H1 (cell line): ENCODE measurements at regions not wholly inside any gene's neighbourhood (a gene's known extent, or its start where the extent isn't known, plus 50 kb on each side); places are given as distances from the start of the nearest gene placed in this dataset.

ENCODE experiments used
- CTCF ChIA-PET: fragments of 300-600 bp; sonication (Branson Sonifier 250); formaldehyde crosslinking; loops from one replicate; lab custom pipeline; 2021; ENCODE audit not compliant: partially characterized antibody; lab: Charles Lee
- POLR2A ChIA-PET: fragments of 300-600 bp; sonication (Branson Sonifier 250); formaldehyde crosslinking; loops from one replicate; lab custom pipeline; 2021; ENCODE audit warnings: inconsistent platforms; ENCODE audit not compliant: partially characterized antibody; lab: Charles Lee
- DNase-seq, 2 experiments: peaks; one replicate each; pipeline versions ENCODE4 v3.0.0 to v3.0.0-alpha.2; 2010 to 2022; ENCODE audit warnings: low spot score in 2 of 2, low read depth in 1 of 2, mixed read lengths in 1 of 2
- FAIRE-seq: peaks from 2 replicates; lab custom pipeline; 2011; peaks lifted over from hg19 to GRCh38; lab: Jason Lieb, UNC
- H2AFZ ChIP-seq: 2 replicates; pipeline ENCODE4 v1.8.1; 2012; ENCODE audit warnings: low read length, inconsistent platforms
- H2AK5ac ChIP-seq: 2 replicates; pipeline ENCODE4 v1.6.1; 2013; ENCODE audit warnings: low read depth, low read length
- H2BK120ac ChIP-seq: replicated peaks from 2 replicates; pipeline ENCODE3; 2013; ENCODE audit warnings: low read depth, low read length, inconsistent platforms
- H2BK12ac ChIP-seq: 2 replicates; pipeline ENCODE4 v1.6.1; 2013; ENCODE audit warnings: low read depth, low read length
- H2BK15ac ChIP-seq: 2 replicates; pipeline ENCODE4 v1.6.1; 2013; ENCODE audit warnings: low read length
- H2BK20ac ChIP-seq: 2 replicates; pipeline ENCODE4 v1.6.1; 2013; ENCODE audit warnings: low read length
- H2BK5ac ChIP-seq: 2 replicates; pipeline ENCODE4 v1.6.1; 2013; ENCODE audit warnings: low read depth, low read length
- H3K14ac ChIP-seq: 2 replicates; pipeline ENCODE4 v1.6.1; 2013; ENCODE audit warnings: inconsistent platforms; ENCODE audit not compliant: insufficient read length
- H3K18ac ChIP-seq: 2 replicates; pipeline ENCODE4 v1.6.1; 2013; ENCODE audit warnings: low read length; ENCODE audit errors: extremely low read depth
- H3K23ac ChIP-seq: 2 replicates; pipeline ENCODE4 v1.6.1; 2013; ENCODE audit warnings: inconsistent platforms; ENCODE audit not compliant: insufficient read length
- H3K23me2 ChIP-seq: 2 replicates; pipeline ENCODE4 v1.6.1; 2013; ENCODE audit warnings: low read depth, low read length
- H3K27ac ChIP-seq: 2 replicates; pipeline ENCODE4 v1.6.1; 2011; ENCODE audit warnings: low read depth, low read length, inconsistent platforms
- H3K27me3 ChIP-seq, 4 experiments: replicated peaks in 1 of 4; 1 replicate in 1 of 4; 2 replicates in 3 of 4; pipeline versions ENCODE4 v1.6.1 to v1.8.1; 2011 to 2013; ENCODE audit warnings: low read length in 3 of 4, mild to moderate bottlenecking in 3 of 4, inconsistent platforms in 2 of 4, mixed read lengths in 2 of 4, moderate library complexity in 1 of 4; ENCODE audit not compliant: control insufficient read depth in 3 of 4, insufficient read depth in 3 of 4; ENCODE audit errors: extremely low read depth in 1 of 4
- H3K36me3 ChIP-seq, 4 experiments: 2 replicates each; pipeline versions ENCODE4 v1.6.1 to v1.8.1; 2011 to 2013; ENCODE audit warnings: mild to moderate bottlenecking in 4 of 4, low read length in 3 of 4, moderate library complexity in 2 of 4, control low read depth in 1 of 4, inconsistent platforms in 1 of 4; ENCODE audit not compliant: insufficient read depth in 4 of 4, control insufficient read depth in 2 of 4
- H3K4ac ChIP-seq: replicated peaks from 2 replicates; pipeline ENCODE3; 2013; ENCODE audit warnings: low read length, low read depth, mixed read lengths, inconsistent platforms; ENCODE audit not compliant: insufficient read length
- H3K4me1 ChIP-seq, 4 experiments: replicated peaks in 1 of 4; 1 replicate in 1 of 4; 2 replicates in 3 of 4; pipeline versions ENCODE4 v1.6.1 to v1.8.1; 2011 to 2013; ENCODE audit warnings: low read length in 3 of 4, inconsistent platforms in 2 of 4, mixed read lengths in 1 of 4; ENCODE audit not compliant: insufficient read depth in 4 of 4, control insufficient read depth in 3 of 4
- H3K4me2 ChIP-seq, 2 experiments: 2 replicates each; pipeline versions ENCODE4 v1.6.1 to v1.8.1; 2011 to 2013; ENCODE audit warnings: low read depth in 2 of 2, low read length in 2 of 2, control low read depth in 1 of 2, inconsistent platforms in 1 of 2, mild to moderate bottlenecking in 1 of 2; ENCODE audit not compliant: insufficient read depth in 1 of 2
- H3K4me3 ChIP-seq, 4 experiments: fragments of 200-600, 300-600 bp in 1 of 4; sonication (generic), shearing (Covaris generic), sonication (Bioruptor Twin) in 1 of 4; 2 replicates each; pipeline versions ENCODE4 v1.5.1 to v1.8.1; 2011 to 2016; ENCODE audit warnings: low read length in 4 of 4, low read depth in 3 of 4, control low read depth in 2 of 4, inconsistent platforms in 2 of 4, mild to moderate bottlenecking in 2 of 4, mixed read lengths in 1 of 4, moderate library complexity in 1 of 4; ENCODE audit not compliant: insufficient read depth in 2 of 4; ENCODE audit errors: extremely low read depth in 1 of 4
- H3K56ac ChIP-seq: replicated peaks from 2 replicates; pipeline ENCODE3; 2013; ENCODE audit warnings: low read depth, mild to moderate bottlenecking, mixed read lengths, low read length, inconsistent platforms; ENCODE audit not compliant: insufficient read length
- H3K79me1 ChIP-seq: 2 replicates; pipeline ENCODE4 v1.6.1; 2013; ENCODE audit warnings: low read depth, low read length, control low read depth
- H3K79me2 ChIP-seq, 2 experiments: 2 replicates each; pipeline versions ENCODE4 v1.6.1 to v1.8.1; 2012 to 2013; ENCODE audit warnings: low read length in 2 of 2, mild to moderate bottlenecking in 2 of 2, inconsistent platforms in 1 of 2; ENCODE audit not compliant: insufficient read depth in 2 of 2, control insufficient read depth in 1 of 2
- H3K9ac ChIP-seq, 4 experiments: replicated peaks in 1 of 4; 1 replicate in 1 of 4; 2 replicates in 3 of 4; pipeline versions ENCODE4 v1.6.1 to v1.8.1; 2011 to 2013; ENCODE audit warnings: low read depth in 3 of 4, low read length in 3 of 4, control low read depth in 2 of 4, mild to moderate bottlenecking in 2 of 4, moderate library complexity in 2 of 4, inconsistent platforms in 1 of 4; ENCODE audit errors: extremely low read depth in 1 of 4
- H3K9me3 ChIP-seq, 2 experiments: 2 replicates each; pipeline versions ENCODE4 v1.6.1 to v1.8.1; 2012 to 2013; ENCODE audit warnings: mild to moderate bottlenecking in 2 of 2, moderate library complexity in 2 of 2, control low read depth in 1 of 2, inconsistent platforms in 1 of 2, low read depth in 1 of 2, low read length in 1 of 2, mixed read lengths in 1 of 2; ENCODE audit not compliant: insufficient read depth in 2 of 2
- H4K20me1 ChIP-seq, 2 experiments: replicated peaks in 1 of 2; 2 replicates each; pipeline versions ENCODE3 to v1.8.1; 2011 to 2013; ENCODE audit warnings: inconsistent platforms in 2 of 2, low read length in 2 of 2, mild to moderate bottlenecking in 1 of 2; ENCODE audit not compliant: insufficient read depth in 2 of 2, control insufficient read depth in 1 of 2
- H4K5ac ChIP-seq: 2 replicates; pipeline ENCODE4 v1.6.1; 2013; ENCODE audit warnings: low read length, low read depth, mixed read lengths, inconsistent platforms; ENCODE audit not compliant: insufficient read length
- H4K8ac ChIP-seq: 2 replicates; pipeline ENCODE4 v1.8.0; 2013; ENCODE audit warnings: mild to moderate bottlenecking, moderate library complexity, low read length, inconsistent platforms; ENCODE audit not compliant: insufficient read depth; ENCODE audit errors: extremely low read depth
- H4K91ac ChIP-seq: replicated peaks from 2 replicates; pipeline ENCODE3; 2013; ENCODE audit warnings: low read length, mixed read lengths, inconsistent platforms; ENCODE audit not compliant: insufficient read length
- BACH1 ChIP-seq: IDR thresholded peaks from 2 replicates; pipeline ENCODE4 v1.6.1; 2012; ENCODE audit warnings: low read length, improper control_type of control experiment
- CTCF ChIP-seq, 3 experiments: IDR thresholded peaks; 1 replicate in 2 of 3; 2 replicates in 1 of 3; pipeline versions ENCODE4 v1.5.1 to v1.6.1; 2011; ENCODE audit warnings: low read length in 3 of 3, mild to moderate bottlenecking in 3 of 3, inconsistent platforms in 2 of 3, low read depth in 1 of 3, moderate library complexity in 1 of 3; ENCODE audit not compliant: insufficient read depth in 1 of 3; ENCODE audit errors: control extremely low read depth in 1 of 3
- EGR1 ChIP-seq: IDR thresholded peaks from 2 replicates; pipeline ENCODE4 v1.6.1; 2011; ENCODE audit warnings: low read depth, low read length, borderline replicate concordance
- EZH2 ChIP-seq: fragments of 200-600 bp; sonication (generic); IDR thresholded peaks from 2 replicates; pipeline ENCODE4 v1.7.1; 2012; ENCODE audit warnings: low read depth, mild to moderate bottlenecking, moderate library complexity, low read length, inconsistent platforms; ENCODE audit not compliant: severe bottlenecking
- RAD21 ChIP-seq, 2 experiments: IDR thresholded peaks in 1 of 2; conservative IDR thresholded peaks in 1 of 2; 2 replicates each; pipeline ENCODE4 v1.6.1; 2011; ENCODE audit warnings: low read depth in 2 of 2, low read length in 2 of 2, improper control_type of control experiment in 1 of 2, inconsistent platforms in 1 of 2, mild to moderate bottlenecking in 1 of 2, moderate library complexity in 1 of 2
- SP1 ChIP-seq: IDR thresholded peaks from 2 replicates; pipeline ENCODE4 v1.6.1; 2011; ENCODE audit warnings: low read depth, low read length
- SUZ12 ChIP-seq: fragments of 200-600 bp; sonication (generic); IDR thresholded peaks from 2 replicates; pipeline ENCODE4 v1.6.1; 2012; ENCODE audit warnings: mild to moderate bottlenecking, inconsistent platforms, low read length, moderate library complexity, mixed read lengths
- TAF7 ChIP-seq: optimal IDR thresholded peaks from 2 replicates; pipeline ENCODE3; 2011; ENCODE audit warnings: low read depth, mild to moderate bottlenecking, inconsistent platforms, low read length, moderate library complexity, borderline replicate concordance
- YY1 ChIP-seq: IDR thresholded peaks from 2 replicates; pipeline ENCODE4 v1.6.1; 2011; ENCODE audit warnings: low read depth, mild to moderate bottlenecking, low read length
- WGBS, 2 experiments: shearing (Covaris generic) in 1 of 2; methylation state at CpG; one replicate each; pipeline versions ENCODE4 v1.1.6 to v1.1.7; 2013 to 2015; ENCODE audit warnings: low lambda C conversion rate in 2 of 2, mixed read lengths in 2 of 2, inconsistent platforms in 1 of 2, low coverage in 1 of 2, missing lambda C conversion rate in 1 of 2; ENCODE audit not compliant: insufficient replicate concordance in 2 of 2, insufficient coverage in 1 of 2, insufficient read length in 1 of 2; ENCODE audit errors: extremely low coverage in 1 of 2, missing lambda C conversion rate in 1 of 2; 5-methylcytosine and 5-hydroxymethylcytosine counted together

DNA sequence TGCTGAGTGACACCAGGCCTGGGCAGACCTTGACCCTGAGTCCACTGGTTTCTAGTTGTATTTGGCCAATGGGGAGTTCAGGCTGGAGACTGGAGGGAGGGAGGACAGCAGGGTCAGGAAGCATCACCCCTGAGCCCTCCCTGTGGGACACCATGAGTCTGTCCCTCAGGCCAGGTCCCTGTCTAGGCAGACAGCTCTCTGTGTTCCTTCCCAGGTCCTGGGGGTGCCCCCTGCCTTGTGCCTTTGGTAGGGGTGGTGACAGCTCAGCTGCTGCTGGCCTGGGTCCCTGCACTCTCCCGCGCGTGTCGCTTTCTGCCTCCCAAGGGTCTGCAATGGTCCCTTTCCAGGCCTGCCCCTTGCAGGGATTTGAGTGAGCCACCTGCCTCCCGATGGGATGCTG is 125.5 kb downstream of the OLFM1 start:
- no peak overlapping the region for H3K18ac ChIP-seq
- H2BK20ac ChIP-seq: no peak overlapping the region
- FAIRE-seq (no peak), DNase-seq (no peak)
- no peak overlapping the region for H3K4ac ChIP-seq
- TF ChIP-seq YY1 (no peak), SUZ12 (no peak), BACH1 (no peak), TAF7 (no peak), RAD21 (IDR thresholded peaks at IDR 0.05 in 1 of 2, conservative IDR thresholded peaks at IDR 0.05 in 1 of 2; ENCODE audit: low read depth in 2 of 2, low read length in 2 of 2) (no peak), EGR1 (no peak), EZH2 (no peak), CTCF (IDR thresholded peaks at IDR 0.05; ENCODE audit: control extremely low read depth in 1 of 3, insufficient read depth in 1 of 3, low read depth in 1 of 3, low read length in 3 of 3) (no peak), SP1 (no peak)
- H3K36me3 ChIP-seq: no peaks in the 10 kb centered on the region
- H4K20me1 ChIP-seq: no peaks in the 10 kb centered on the region
- H3K4me3 ChIP-seq: no peak overlapping the region
- no peak overlapping the region for H3K14ac ChIP-seq
- no peak overlapping the region for H2BK5ac ChIP-seq
- no peaks in the 10 kb centered on the region for H3K27me3 ChIP-seq
- H4K5ac ChIP-seq: no peak overlapping the region
- 96% methylated on average over 5 of the region's 5 CpGs; no CpG with 5 or more reads in 1 of the 2 experiments for WGBS, 2 experiments
- ChIA-PET CTCF (interaction anchor here (0.6 to 1.7 kb wide), 6 partner anchors 21 to 126 kb away, joined by 3 to 4 read pairs (median 4); no protein-coding TSS in a partner anchor), POLR2A (no interaction called here)
- no peak overlapping the region for H3K23ac ChIP-seq
- no peak overlapping the region for H2AK5ac ChIP-seq
- no peaks in the 10 kb centered on the region for H3K79me2 ChIP-seq
- H2BK120ac ChIP-seq: no peak overlapping the region
- no peaks in the 10 kb centered on the region for H3K23me2 ChIP-seq
- H3K27ac ChIP-seq: no peak overlapping the region
- H3K4me2 ChIP-seq: no peak overlapping the region
- no peak overlapping the region; the same call in 1 of the 2 replicates for H2BK12ac ChIP-seq
- no peak overlapping the region for H4K91ac ChIP-seq
- H3K4me1 ChIP-seq: peaks cover 6 to 12% (median 11%) of the 10 kb centered on the region in 4 experiments
- H3K9ac ChIP-seq: no peak overlapping the region
- no peaks in the 10 kb centered on the region for H3K79me1 ChIP-seq
- H3K9me3 ChIP-seq: peaks cover 15% of the 10 kb centered on the region in 2 experiments
- no peak overlapping the region for H3K56ac ChIP-seq
- H2BK15ac ChIP-seq: no peak overlapping the region
- H4K8ac ChIP-seq: no peak overlapping the region
- H2AFZ ChIP-seq: no peak overlapping the region
